Stomach (tissue), 8 donors: ENCODE measurements at regions not wholly inside any gene's neighbourhood (a gene's known extent, or its start where the extent isn't known, plus 50 kb on each side); places are given as distances from the start of the nearest gene placed in this dataset.

Source experiments
- DNase-seq, 2 donors: peaks; one replicate each; pipeline versions ENCODE4 v3.0.0 to v3.0.0-alpha.2; 2013 to 2019
- H3K27ac ChIP-seq, 5 donors: fragments of 200-600 bp in 4 of 5; sonication (generic) in 4 of 5; one replicate each; pipeline ENCODE4 v1.5.1; 2013 to 2019; ENCODE audit warnings: mild to moderate bottlenecking in 1 of 5, moderate library complexity in 1 of 5
- H3K27me3 ChIP-seq, 3 donors: fragments of 200-600 bp; sonication (generic); one replicate each; pipeline ENCODE4 v1.5.1; 2017 to 2019; ENCODE audit warnings: mixed run types in 1 of 3
- H3K36me3 ChIP-seq, 4 donors: fragments of 200-600 bp; sonication (generic); 1 replicate in 3 of 4; 2 replicates in 1 of 4; pipeline ENCODE4 v1.5.1; 2016 to 2019
- H3K4me1 ChIP-seq, 4 donors: fragments of 200-600 bp; sonication (generic); one replicate each; pipeline ENCODE4 v1.5.1; 2016 to 2019
- H3K4me3 ChIP-seq, 4 donors: fragments of 200-600 bp; sonication (generic) in 3 of 4; one replicate each; pipeline ENCODE4 v1.5.1; 2016 to 2019; ENCODE audit warnings: mild to moderate bottlenecking in 1 of 4
- H3K9me3 ChIP-seq, 4 donors: fragments of 200-600 bp; sonication (generic); one replicate each; pipeline ENCODE4 v1.5.1; 2016 to 2019
- CTCF ChIP-seq, 7 experiments: fragments of 450-650 bp in 4 of 7; fragments of 200-600 bp in 3 of 7; sonication (generic) in 3 of 7; IDR thresholded peaks; one replicate each; pipeline ENCODE4 v1.5.1; 2016 to 2019; ENCODE audit warnings: antibody characterized with exemption in 7 of 7, control low read depth in 2 of 7, mild to moderate bottlenecking in 1 of 7
- EP300 ChIP-seq: sonication (generic); formaldehyde crosslinking; IDR thresholded peaks from one replicate; pipeline ENCODE4 v1.6.1; 2017; ENCODE audit warnings: antibody characterized with exemption
- POLR2A ChIP-seq, 4 donors: fragments of 450-650 bp; IDR thresholded peaks; one replicate each; pipeline ENCODE4 v1.6.1; 2016; ENCODE audit warnings: antibody characterized with exemption in 4 of 4, control low read depth in 2 of 4, mild to moderate bottlenecking in 1 of 4, moderate library complexity in 1 of 4
- POLR2AphosphoS5 ChIP-seq, 3 donors: sonication (generic); formaldehyde crosslinking; IDR thresholded peaks; one replicate each; pipeline ENCODE4 v1.6.1; 2016; ENCODE audit warnings: antibody characterized with exemption in 3 of 3
- WGBS, 5 donors: extraction: QIAGEN DNeasy Blood & Tissue Kit in 3 of 5; methylation state at CpG; one replicate each; pipeline versions ENCODE4 v1.1.5 to v1.1.7; 2013 to 2018; 5-methylcytosine and 5-hydroxymethylcytosine counted together
- intact Hi-C: fragments of 100-400 bp; cut with DNase I; formaldehyde crosslinking; loops from one replicate; pipeline ENCODE4 v1.15.1; 2023; ENCODE audit warnings: low total_unique reads
- donor health status: healthy with polysubstance abuse.
- donor health status: Bipolar disorder and iron deficiency.
- donor health status: healthy.

- no peaks in the 10 kb centered on the region for H3K27me3 ChIP-seq
- WGBS, 5 donors = 91 to 99% (median 96%) methylated on average over 9 to 18 of the region's 18 CpGs
- no peak overlapping the region for H3K4me3 ChIP-seq
- no peaks in the 10 kb centered on the region for H3K4me1 ChIP-seq
- no peak overlapping the region for H3K27ac ChIP-seq
- H3K9me3 ChIP-seq = peaks cover 0 to 5% (median 0%) of the 10 kb centered on the region in 4 donors
- no peaks in the 10 kb centered on the region for H3K36me3 ChIP-seq
- TF ChIP-seq CTCF (IDR thresholded peaks at IDR 0.05) (no peak), POLR2AphosphoS5 (IDR thresholded peaks at IDR 0.05) (no peak), EP300 (no peak), POLR2A (IDR thresholded peaks at IDR 0.05) (no peak)
- intact Hi-C loops = no loop called here
- DNase-seq = no peak
Measured at GRCh38 chr6:160863782-160864181, 127.8 kb upstream of the MAP3K4 start.

- Histone ChIP-seq H3K27ac (no peak overlapping the region), H3K4me1 (no peaks in the 10 kb centered on the region), H3K4me3 (no peak overlapping the region), H3K27me3 (no peaks in the 10 kb centered on the region), H3K36me3 (no peaks in the 10 kb centered on the region), H3K9me3 (peaks cover 0 to 4% (median 0%) of the 10 kb centered on the region in 4 donors)
- TF ChIP-seq EP300 (no peak), CTCF (IDR thresholded peaks at IDR 0.05) (no peak), POLR2AphosphoS5 (IDR thresholded peaks at IDR 0.05) (no peak), POLR2A (IDR thresholded peaks at IDR 0.05) (no peak)
- no peak for DNase-seq
- 85 to 98% (median 93%) methylated on average over 1 of the region's 1 CpG for WGBS, 5 donors
- intact Hi-C loops = no loop called here
Measured at GRCh38 chr6:160871320-160871719, 120.2 kb upstream of the MAP3K4 start.

GRCh38 chr6:160881148-160881808, 110.3 kb upstream of the MAP3K4 start:
- DNase-seq = no peak

GRCh38 chr6:160882006-160882405, 109.6 kb upstream of the MAP3K4 start:
- Histone ChIP-seq H3K27ac (no peak overlapping the region), H3K4me3 (no peak overlapping the region), H3K9me3 (no peaks in the 10 kb centered on the region), H3K36me3 (no peaks in the 10 kb centered on the region), H3K4me1 (no peaks in the 10 kb centered on the region), H3K27me3 (peaks cover 0 to 2% (median 0%) of the 10 kb centered on the region in 3 donors)
- TF ChIP-seq EP300 = no peak
- no peak for TF ChIP-seq POLR2A (IDR thresholded peaks at IDR 0.05)
- TF ChIP-seq POLR2AphosphoS5 (IDR thresholded peaks at IDR 0.05) = no peak
- TF ChIP-seq CTCF (IDR thresholded peaks at IDR 0.05) = no peak
- WGBS, 5 donors = 31 to 65% (median 55%) methylated on average over 2 of the region's 2 CpGs
- no peak for DNase-seq
- intact Hi-C loops = no loop called here

More at GRCh38 chr6:160881148-160881808, 110.3 kb upstream of the MAP3K4 start:
- no peaks in the 10 kb centered on the region for H3K36me3 ChIP-seq
- 3 to 6% (median 5%) methylated on average over 2 of the region's 2 CpGs for WGBS, 5 donors
- H3K9me3 ChIP-seq = no peaks in the 10 kb centered on the region
- H3K27ac ChIP-seq = no peak overlapping the region
- no peak overlapping the region for H3K4me3 ChIP-seq
- intact Hi-C loops = no loop called here
- TF ChIP-seq EP300 (no peak), POLR2AphosphoS5 (IDR thresholded peaks at IDR 0.05) (no peak), CTCF (IDR thresholded peaks at IDR 0.05) (no peak), POLR2A (IDR thresholded peaks at IDR 0.05) (no peak)
- peaks cover 0 to 5% (median 0%) of the 10 kb centered on the region in 3 donors for H3K27me3 ChIP-seq
- no peaks in the 10 kb centered on the region for H3K4me1 ChIP-seq
